Uterus (tissue), 3 donors: ENCODE measurements at regions not wholly inside any gene's neighbourhood (a gene's known extent, or its start where the extent isn't known, plus 50 kb on each side); places are given as distances from the start of the nearest gene placed in this dataset.

Source experiments
- DNase-seq, 2 donors: peaks; one replicate each; pipeline ENCODE4 v3.0.0-alpha.2; 2019 to 2020
- H3K27ac ChIP-seq, 2 donors: fragments of 200-600 bp; sonication (generic); 1 replicate in 1 of 2; 2 replicates in 1 of 2; pipeline ENCODE4 v1.5.1; 2016 to 2018
- H3K27me3 ChIP-seq, 2 donors: fragments of 200-600 bp; sonication (generic); one replicate each; pipeline ENCODE4 v1.5.1; 2018 to 2019; ENCODE audit warnings: control low read depth in 1 of 2
- H3K36me3 ChIP-seq, 2 donors: fragments of 200-600 bp; sonication (generic); one replicate each; pipeline ENCODE4 v1.5.1; 2019; ENCODE audit warnings: control low read depth in 1 of 2
- H3K4me1 ChIP-seq, 2 donors: fragments of 200-600 bp; sonication (generic); one replicate each; pipeline ENCODE4 v1.5.1; 2018 to 2019; ENCODE audit warnings: control low read depth in 1 of 2
- H3K4me3 ChIP-seq, 2 donors: fragments of 200-600 bp; sonication (generic); 1 replicate in 1 of 2; 2 replicates in 1 of 2; pipeline ENCODE4 v1.5.1; 2018 to 2019; ENCODE audit warnings: mild to moderate bottlenecking in 1 of 2
- H3K9me3 ChIP-seq, 2 donors: fragments of 200-600 bp; sonication (generic); one replicate each; pipeline ENCODE4 v1.5.1; 2019; ENCODE audit warnings: control low read depth in 1 of 2
- CTCF ChIP-seq, 4 experiments: fragments of 200-600 bp in 2 of 4; fragments of 450-650 bp in 2 of 4; sonication (generic) in 2 of 4; IDR thresholded peaks; one replicate each; pipeline ENCODE4 v1.5.1; 2016 to 2019; ENCODE audit warnings: antibody characterized with exemption in 4 of 4, mild to moderate bottlenecking in 2 of 4, moderate library complexity in 1 of 4
- POLR2A ChIP-seq, 2 donors: fragments of 450-650 bp; IDR thresholded peaks; one replicate each; pipeline ENCODE4 v1.6.1; 2016; ENCODE audit warnings: antibody characterized with exemption in 2 of 2, mild to moderate bottlenecking in 1 of 2, moderate library complexity in 1 of 2
- intact Hi-C: fragments of 100-400 bp; cut with DNase I; formaldehyde crosslinking; loops from one replicate; pipeline ENCODE4 v1.15.1; 2023; ENCODE audit warnings: low total_unique reads
- donor health status: DM: yes; HTN: yes; CAD: no.

- no peak overlapping the region for H3K27ac ChIP-seq
- H3K4me1 ChIP-seq = no peaks in the 10 kb centered on the region
- no peaks in the 10 kb centered on the region for H3K36me3 ChIP-seq
- H3K4me3 ChIP-seq = no peak overlapping the region
- no peak for TF ChIP-seq POLR2A (IDR thresholded peaks at IDR 0.05)
- TF ChIP-seq CTCF (IDR thresholded peaks at IDR 0.05) = no peak
- no peak for DNase-seq
- H3K9me3 ChIP-seq = no peaks in the 10 kb centered on the region
- intact Hi-C loops = no loop called here
- no peaks in the 10 kb centered on the region for H3K27me3 ChIP-seq
Observed at GRCh38 chr3:128561504-128561903, 68.5 kb upstream of the GATA2 start.

GRCh38 chr3:128560768-128561167, 67.8 kb upstream of the GATA2 start:
- H3K9me3 ChIP-seq = no peaks in the 10 kb centered on the region

GRCh38 chr3:128559486-128560225, 66.7 kb upstream of the GATA2 start:
- Histone ChIP-seq H3K36me3 (no peaks in the 10 kb centered on the region), H3K4me1 (peaks cover 0 to 3% of the 10 kb centered on the region in 2 donors), H3K9me3 (no peaks in the 10 kb centered on the region), H3K27me3 (no peaks in the 10 kb centered on the region), H3K4me3 (no peak overlapping the region), H3K27ac (no peak overlapping the region)
- TF ChIP-seq POLR2A (IDR thresholded peaks at IDR 0.05) = no peak
- no peak for TF ChIP-seq CTCF (IDR thresholded peaks at IDR 0.05)
- intact Hi-C loops = loop anchor here (10.0 kb wide), 1 partner anchor 625 kb away; no protein-coding TSS in a partner anchor
- no peak for DNase-seq

More at GRCh38 chr3:128560768-128561167, 67.8 kb upstream of the GATA2 start:
- Histone ChIP-seq H3K4me1 (no peaks in the 10 kb centered on the region), H3K27me3 (no peaks in the 10 kb centered on the region), H3K27ac (no peak overlapping the region), H3K4me3 (no peak overlapping the region), H3K36me3 (no peaks in the 10 kb centered on the region)
- intact Hi-C loops = no loop called here
- DNase-seq = no peak
- TF ChIP-seq CTCF (IDR thresholded peaks at IDR 0.05) (no peak), POLR2A (IDR thresholded peaks at IDR 0.05) (no peak)

- intact Hi-C loops = loop anchor here (10.0 kb wide), 1 partner anchor 623 kb away; no protein-coding TSS in a partner anchor
- no peak for DNase-seq
- H3K4me3 ChIP-seq = no peak overlapping the region
- H3K27ac ChIP-seq = no peak overlapping the region
- H3K36me3 ChIP-seq = no peaks in the 10 kb centered on the region
- H3K9me3 ChIP-seq = no peaks in the 10 kb centered on the region
- no peaks in the 10 kb centered on the region for H3K27me3 ChIP-seq
- no peak for TF ChIP-seq CTCF (IDR thresholded peaks at IDR 0.05)
- TF ChIP-seq POLR2A (IDR thresholded peaks at IDR 0.05) = no peak
- H3K4me1 ChIP-seq = peaks cover 0 to 3% of the 10 kb centered on the region in 2 donors
Observed at GRCh38 chr3:128557531-128558280, 64.7 kb upstream of the GATA2 start.

GRCh38 chr3:128556907-128557306, 63.9 kb upstream of the GATA2 start:
- Histone ChIP-seq H3K4me3 (no peak overlapping the region), H3K27me3 (no peaks in the 10 kb centered on the region), H3K9me3 (no peaks in the 10 kb centered on the region), H3K36me3 (no peaks in the 10 kb centered on the region), H3K27ac (no peak overlapping the region), H3K4me1 (peaks cover 0 to 3% of the 10 kb centered on the region in 2 donors)
- DNase-seq = no peak
- intact Hi-C loops = loop anchor here (10.0 kb wide), 1 partner anchor 622 kb away; no protein-coding TSS in a partner anchor
- TF ChIP-seq POLR2A (IDR thresholded peaks at IDR 0.05) = no peak
- TF ChIP-seq CTCF (IDR thresholded peaks at IDR 0.05) = no peak
